ENCODE measurements at regions not wholly inside any gene's neighbourhood (a gene's known extent, or its start where the extent isn't known, plus 50 kb on each side); places are given as distances from the start of the nearest gene placed in this dataset.

- DNase-seq (ENCODE audit: low read depth in 1 of 2, low spot score in 1 of 2): no peak
- no peaks in the 10 kb centered on the region for H3K27me3 ChIP-seq (ENCODE audit: insufficient read depth, poor library complexity, severe bottlenecking)
- H3K4me3 ChIP-seq (replicated peaks; ENCODE audit: insufficient read depth, low read length): no peak overlapping the region
- H3K27ac ChIP-seq (replicated peaks): no peak overlapping the region
- TF ChIP-seq, protein P1, sequence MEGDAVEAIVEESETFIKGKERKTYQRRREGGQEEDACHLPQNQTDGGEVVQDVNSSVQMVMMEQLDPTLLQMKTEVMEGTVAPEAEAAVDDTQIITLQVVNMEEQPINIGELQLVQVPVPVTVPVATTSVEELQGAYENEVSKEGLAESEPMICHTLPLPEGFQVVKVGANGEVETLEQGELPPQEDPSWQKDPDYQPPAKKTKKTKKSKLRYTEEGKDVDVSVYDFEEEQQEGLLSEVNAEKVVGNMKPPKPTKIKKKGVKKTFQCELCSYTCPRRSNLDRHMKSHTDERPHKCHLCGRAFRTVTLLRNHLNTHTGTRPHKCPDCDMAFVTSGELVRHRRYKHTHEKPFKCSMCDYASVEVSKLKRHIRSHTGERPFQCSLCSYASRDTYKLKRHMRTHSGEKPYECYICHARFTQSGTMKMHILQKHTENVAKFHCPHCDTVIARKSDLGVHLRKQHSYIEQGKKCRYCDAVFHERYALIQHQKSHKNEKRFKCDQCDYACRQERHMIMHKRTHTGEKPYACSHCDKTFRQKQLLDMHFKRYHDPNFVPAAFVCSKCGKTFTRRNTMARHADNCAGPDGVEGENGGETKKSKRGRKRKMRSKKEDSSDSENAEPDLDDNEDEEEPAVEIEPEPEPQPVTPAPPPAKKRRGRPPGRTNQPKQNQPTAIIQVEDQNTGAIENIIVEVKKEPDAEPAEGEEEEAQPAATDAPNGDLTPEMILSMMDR (IDR thresholded peaks at IDR 0.05; ENCODE audit: insufficient read depth, low read length): no peak
Observed at GRCh38 chr1:79791488-79792218, 785.1 kb upstream of the ADGRL4 start.

DNA sequence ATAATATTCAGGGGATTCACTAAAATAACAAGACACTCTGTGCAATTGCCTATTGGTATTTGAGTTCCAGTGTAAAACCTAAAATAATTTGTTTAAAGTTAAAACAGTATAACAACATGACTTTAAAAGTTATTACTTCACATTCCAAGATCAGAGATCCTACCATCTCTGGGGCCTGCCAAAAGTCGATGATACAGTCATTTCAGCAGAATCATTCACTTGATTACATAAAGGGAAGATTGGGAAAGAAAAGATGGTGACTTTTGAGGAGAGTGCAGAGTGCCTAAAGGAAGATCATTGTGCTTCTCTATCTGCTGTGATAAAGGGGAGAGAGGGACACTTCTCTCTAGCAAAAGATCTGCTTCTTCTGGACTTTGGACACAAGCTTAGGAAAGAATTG is 784.4 kb upstream of the ADGRL4 start:
- Histone ChIP-seq H3K27me3 (ENCODE audit: insufficient read depth, poor library complexity, severe bottlenecking) (no peaks in the 10 kb centered on the region), H3K4me3 (replicated peaks; ENCODE audit: insufficient read depth, low read length) (no peak overlapping the region), H3K27ac (replicated peaks) (no peak overlapping the region)
- DNase-seq (ENCODE audit: low read depth in 1 of 2, low spot score in 1 of 2): no peak
- TF ChIP-seq, protein P1 (IDR thresholded peaks at IDR 0.05; ENCODE audit: insufficient read depth, low read length): no peak
- TF ChIP-seq POLR2AphosphoS5 (IDR thresholded peaks at IDR 0.05; ENCODE audit: low read depth) (no peak), GABPA (IDR thresholded peaks at IDR 0.05; ENCODE audit: low read depth) (no peak), SPI1 (IDR thresholded peaks at IDR 0.05; ENCODE audit: borderline replicate concordance, low read depth) (no peak), REST (IDR thresholded peaks at IDR 0.05; ENCODE audit: insufficient replicate concordance, low read depth) (no peak)

DNA sequence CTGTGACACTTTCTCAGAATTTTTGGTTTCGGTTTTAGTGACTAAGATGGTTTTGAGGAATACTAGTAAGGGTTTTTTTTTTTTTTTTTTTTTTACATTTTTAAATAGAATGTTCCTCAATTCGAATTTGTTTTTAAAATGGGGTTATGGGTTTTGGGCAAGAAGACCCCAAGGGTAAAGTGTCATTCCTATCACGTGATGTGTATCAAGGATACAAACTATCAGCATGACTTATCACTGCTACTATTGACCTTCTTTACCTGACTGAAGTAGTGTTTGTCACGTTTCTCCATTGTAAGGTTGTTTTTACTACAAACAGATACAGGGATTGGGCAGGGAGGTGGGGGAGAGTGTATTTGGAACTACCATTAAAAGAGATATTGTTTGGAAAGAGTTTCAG is 781.1 kb upstream of the ADGRL4 start:
- Histone ChIP-seq H3K27me3 (ENCODE audit: insufficient read depth, poor library complexity, severe bottlenecking) (no peaks in the 10 kb centered on the region), H3K4me3 (replicated peaks; ENCODE audit: insufficient read depth, low read length) (no peak overlapping the region), H3K27ac (replicated peaks) (no peak overlapping the region)
- no peak for DNase-seq (ENCODE audit: low read depth in 1 of 2, low spot score in 1 of 2)
- TF ChIP-seq GABPA (IDR thresholded peaks at IDR 0.05; ENCODE audit: low read depth) (no peak), REST (IDR thresholded peaks at IDR 0.05; ENCODE audit: insufficient replicate concordance, low read depth) (no peak), SPI1 (IDR thresholded peaks at IDR 0.05; ENCODE audit: borderline replicate concordance, low read depth) (no peak), POLR2AphosphoS5 (IDR thresholded peaks at IDR 0.05; ENCODE audit: low read depth) (no peak)
- TF ChIP-seq, protein P1 (IDR thresholded peaks at IDR 0.05; ENCODE audit: insufficient read depth, low read length): no peak

- H3K4me3 ChIP-seq (replicated peaks; ENCODE audit: insufficient read depth, low read length): no peak overlapping the region
- no peaks in the 10 kb centered on the region for H3K27me3 ChIP-seq (ENCODE audit: insufficient read depth, poor library complexity, severe bottlenecking)
- no peak overlapping the region for H3K27ac ChIP-seq (replicated peaks)
- TF ChIP-seq POLR2AphosphoS5 (IDR thresholded peaks at IDR 0.05; ENCODE audit: low read depth) (no peak), GABPA (IDR thresholded peaks at IDR 0.05; ENCODE audit: low read depth) (no peak), SPI1 (IDR thresholded peaks at IDR 0.05; ENCODE audit: borderline replicate concordance, low read depth) (no peak), REST (IDR thresholded peaks at IDR 0.05; ENCODE audit: insufficient replicate concordance, low read depth) (no peak)
- TF ChIP-seq, protein P1 (IDR thresholded peaks at IDR 0.05; ENCODE audit: insufficient read depth, low read length): no peak
- DNase-seq (ENCODE audit: low read depth in 1 of 2, low spot score in 1 of 2): no peak
Observed at GRCh38 chr1:79785964-79786363, 779.4 kb upstream of the ADGRL4 start.
